SK-N-SH (cell line): ENCODE measurements at regions not wholly inside any gene's neighbourhood (a gene's known extent, or its start where the extent isn't known, plus 50 kb on each side); places are given as distances from the start of the nearest gene placed in this dataset.
"Not testable (repeated sequence)": the region's sequence is repeated elsewhere in the genome, so short reads cannot be mapped to it uniquely, and the experiment has no call there.

Experiments
- CTCF ChIA-PET: fragments of 300-600, 350-600 bp; formaldehyde crosslinking; extraction: SDS; loops from one replicate; lab custom pipeline; 2021; lab: Yijun Ruan, JAX
- POLR2A ChIA-PET: fragments of 350-600 bp; sonication (Branson Sonifier 250); formaldehyde crosslinking; extraction: SDS; loops from one replicate; lab custom pipeline; 2020; ENCODE audit warnings: antibody characterized with exemption, inconsistent platforms; lab: Yijun Ruan, JAX
- DNase-seq: peaks from one replicate; pipeline ENCODE4 v3.0.0; 2012
- H2AFZ ChIP-seq: fragments of 200-600 bp; sonication (generic); 2 replicates; pipeline ENCODE4 v1.8.1; 2016; ENCODE audit warnings: antibody characterized with exemption, mild to moderate bottlenecking, low read depth
- H3F3A ChIP-seq: fragments of 200-600 bp; sonication (generic); replicated peaks from 2 replicates; pipeline ENCODE3; 2016; ENCODE audit warnings: antibody characterized with exemption, mild to moderate bottlenecking; ENCODE audit not compliant: insufficient read depth
- H3K27ac ChIP-seq, 2 experiments: fragments of 200-500 bp in 1 of 2; fragments of 200-600 bp in 1 of 2; sonication (Bioruptor generic) in 1 of 2; sonication (generic), shearing (Covaris generic) in 1 of 2; 2 replicates each; pipeline versions ENCODE4 v1.5.1 to v1.6.1; 2014 to 2016; ENCODE audit warnings: low read depth in 2 of 2, inconsistent platforms in 1 of 2, low read length in 1 of 2, mild to moderate bottlenecking in 1 of 2, mixed read lengths in 1 of 2
- H3K27me3 ChIP-seq: fragments of 200-600 bp; sonication (generic), shearing (Covaris generic); 2 replicates; pipeline ENCODE4 v1.6.1; 2016; ENCODE audit warnings: mixed run types; ENCODE audit not compliant: insufficient read depth
- H3K36me3 ChIP-seq, 2 experiments: fragments of 200-500 bp in 1 of 2; fragments of 200-600 bp in 1 of 2; sonication (Bioruptor generic) in 1 of 2; sonication (generic) in 1 of 2; replicated peaks in 1 of 2; 2 replicates each; pipeline versions ENCODE3 to v1.5.1; 2014 to 2016; ENCODE audit warnings: low read length in 1 of 2, mild to moderate bottlenecking in 1 of 2; ENCODE audit not compliant: insufficient read depth in 2 of 2, control insufficient read depth in 1 of 2
- H3K4me1 ChIP-seq, 2 experiments: fragments of 200-500 bp in 1 of 2; fragments of 200-600 bp in 1 of 2; sonication (Bioruptor generic) in 1 of 2; sonication (generic), shearing (Covaris generic) in 1 of 2; 2 replicates each; pipeline versions ENCODE4 v1.5.1 to v1.6.1; 2014 to 2016; ENCODE audit warnings: low read depth in 1 of 2, low read length in 1 of 2, mixed run types in 1 of 2; ENCODE audit not compliant: insufficient read depth in 2 of 2, control insufficient read depth in 1 of 2
- H3K4me2 ChIP-seq: fragments of 200-600 bp; sonication (generic), shearing (Covaris generic); 2 replicates; pipeline ENCODE4 v1.6.1; 2017; ENCODE audit warnings: mixed run types
- H3K4me3 ChIP-seq, 2 experiments: fragments of 200-500 bp in 1 of 2; fragments of 200-600 bp in 1 of 2; sonication (Bioruptor generic) in 1 of 2; sonication (generic), shearing (Covaris generic) in 1 of 2; 2 replicates each; pipeline versions ENCODE4 v1.5.1 to v1.8.1; 2014 to 2016; ENCODE audit warnings: low read depth in 2 of 2, inconsistent platforms in 1 of 2, low read length in 1 of 2, mild to moderate bottlenecking in 1 of 2, mixed read lengths in 1 of 2, moderate library complexity in 1 of 2
- H3K79me2 ChIP-seq: fragments of 200-600 bp; sonication (generic); 2 replicates; pipeline ENCODE4 v1.8.1; 2017; ENCODE audit warnings: mild to moderate bottlenecking; ENCODE audit not compliant: insufficient read depth
- H3K9ac ChIP-seq: fragments of 200-600 bp; sonication (generic); 2 replicates; pipeline ENCODE4 v1.6.1; 2017; ENCODE audit warnings: mixed run types
- H3K9me2 ChIP-seq: fragments of 200-600 bp; sonication (generic); 2 replicates; pipeline ENCODE4 v1.6.1; 2017; ENCODE audit warnings: mixed run types
- H3K9me3 ChIP-seq: fragments of 200-600 bp; sonication (generic); 2 replicates; pipeline ENCODE4 v1.6.1; 2017; ENCODE audit warnings: mixed run types, mild to moderate bottlenecking, moderate library complexity
- H4K20me1 ChIP-seq: fragments of 200-600 bp; sonication (generic); 2 replicates; pipeline ENCODE4 v1.6.1; 2017; ENCODE audit warnings: mild to moderate bottlenecking, mixed run types; ENCODE audit not compliant: insufficient read depth
- EP300 ChIP-seq, 2 experiments: IDR thresholded peaks; 2 replicates each; pipeline versions ENCODE4 v1.4.0 to v1.6.1; 2012; ENCODE audit warnings: borderline replicate concordance in 1 of 2, low read depth in 1 of 2, low read length in 1 of 2
- GATA2 ChIP-seq: sonication (generic); formaldehyde crosslinking; IDR thresholded peaks from 2 replicates; pipeline ENCODE4 v1.5.0; 2020; ENCODE audit warnings: mild to moderate bottlenecking, missing genetic modification reagents
- IRF3 ChIP-seq: fragments of 150-350 bp; IDR thresholded peaks from 2 replicates; pipeline ENCODE4 v1.6.1; 2016; ENCODE audit warnings: mild to moderate bottlenecking, low read depth, low read length
- MXI1 ChIP-seq: IDR thresholded peaks from 2 replicates; pipeline ENCODE4 v1.6.1; 2012; ENCODE audit warnings: mild to moderate bottlenecking, low read depth, low read length, improper control_type of control experiment
- NFIC ChIP-seq: IDR thresholded peaks from 2 replicates; pipeline ENCODE4 v1.4.0; 2012; ENCODE audit warnings: borderline replicate concordance
- PBX3 ChIP-seq: IDR thresholded peaks from 2 replicates; pipeline ENCODE4; 2012
- SMC3 ChIP-seq: IDR thresholded peaks from 2 replicates; pipeline ENCODE4 v1.6.1; 2012; ENCODE audit warnings: low read depth, low read length, improper control_type of control experiment
- TCF12 ChIP-seq: IDR thresholded peaks from 2 replicates; pipeline ENCODE4 v1.4.0; 2012
- USF1 ChIP-seq: IDR thresholded peaks from 2 replicates; pipeline ENCODE4 v1.4.0; 2012; ENCODE audit warnings: low read depth, borderline replicate concordance
- USF2 ChIP-seq: fragments of 150-350 bp; IDR thresholded peaks from 2 replicates; pipeline ENCODE4 v1.6.1; 2017; ENCODE audit warnings: antibody characterized with exemption, low read length, low read depth, borderline replicate concordance
- YY1 ChIP-seq: IDR thresholded peaks from 2 replicates; pipeline ENCODE4 v1.4.0; 2012; ENCODE audit warnings: low read depth, mild to moderate bottlenecking
- ZBTB33 ChIP-seq: IDR thresholded peaks from 2 replicates; pipeline ENCODE4 v1.4.0; 2012; ENCODE audit warnings: low read depth, borderline replicate concordance
- whole genome bisulfite sequencing: methylation state at CpG from one replicate; pipeline ENCODE4 v1.1.6; 2017; ENCODE audit warnings: low lambda C conversion rate; 5-methylcytosine and 5-hydroxymethylcytosine counted together

GRCh38 chr20:47883940-47884339, 98.7 kb upstream of the SULF2 start:
- H3K27me3 ChIP-seq, H3K9me3 ChIP-seq, H3K4me2 ChIP-seq, H3K9ac ChIP-seq, H3K9me2 ChIP-seq, H4K20me1 ChIP-seq, POLR2A ChIA-PET, H3K27ac ChIP-seq, DNase-seq, H2AFZ ChIP-seq, H3F3A ChIP-seq, H3K4me3 ChIP-seq, H3K36me3 ChIP-seq, H3K4me1 ChIP-seq, H3K79me2 ChIP-seq: not testable (repeated sequence)
- WGBS: 29% methylated on average over 1 of the region's 1 CpG
- 0 out of 2 replicates have a peak, but pooled peaks have one; percentile 21 for TF ChIP-seq GATA2 (CRISPR knock-in tag)
- CTCF ChIA-PET: interaction anchor here (1.0 kb wide), 1 partner anchor 11 kb away, joined by 3 read pairs; no protein-coding TSS in a partner anchor

- Histone ChIP-seq H3K4me1 (no peaks in the 10 kb centered on the region; a peak in 1 of 4 replicates), H3K9ac (no peak overlapping the region), H2AFZ (no peak overlapping the region), H3F3A (no peaks in the 10 kb centered on the region), H3K27me3 (no peaks in the 10 kb centered on the region), H3K4me3 (no peak overlapping the region), H3K4me2 (no peak overlapping the region), H3K27ac (no peak overlapping the region), H3K36me3 (no peaks in the 10 kb centered on the region), H3K9me3 (no peaks in the 10 kb centered on the region), H4K20me1 (no peaks in the 10 kb centered on the region), H3K79me2 (no peaks in the 10 kb centered on the region), H3K9me2 (no peaks in the 10 kb centered on the region)
- WGBS: 38% methylated on average over 1 of the region's 5 CpGs
- no peak for DNase-seq
- POLR2A ChIA-PET: no interaction called here
- CTCF ChIA-PET: interaction anchor here (1.2 kb wide), 1 partner anchor 97 kb away, joined by 3 read pairs; no protein-coding TSS in a partner anchor
- no peak for TF ChIP-seq GATA2 (CRISPR knock-in tag)
- no peak for TF ChIP-seq IRF3
- TF ChIP-seq USF2: no peak
- no peak for TF ChIP-seq SMC3
- TF ChIP-seq USF1: no peak
- no peak for TF ChIP-seq EP300 (IDR thresholded peaks at IDR 0.05; ENCODE audit: borderline replicate concordance in 1 of 2, low read depth in 1 of 2, low read length in 1 of 2)
- TF ChIP-seq TCF12: no peak
- TF ChIP-seq YY1: no peak
- TF ChIP-seq MXI1: no peak
- no peak for TF ChIP-seq ZBTB33
- TF ChIP-seq NFIC: no peak
- TF ChIP-seq PBX3: no peak
Observed at GRCh38 chr20:47883186-47883585, 97.9 kb upstream of the SULF2 start.
